ENCODE measurements at regions not wholly inside any gene's neighbourhood (a gene's known extent, or its start where the extent isn't known, plus 50 kb on each side); places are given as distances from the start of the nearest gene placed in this dataset.

DNA sequence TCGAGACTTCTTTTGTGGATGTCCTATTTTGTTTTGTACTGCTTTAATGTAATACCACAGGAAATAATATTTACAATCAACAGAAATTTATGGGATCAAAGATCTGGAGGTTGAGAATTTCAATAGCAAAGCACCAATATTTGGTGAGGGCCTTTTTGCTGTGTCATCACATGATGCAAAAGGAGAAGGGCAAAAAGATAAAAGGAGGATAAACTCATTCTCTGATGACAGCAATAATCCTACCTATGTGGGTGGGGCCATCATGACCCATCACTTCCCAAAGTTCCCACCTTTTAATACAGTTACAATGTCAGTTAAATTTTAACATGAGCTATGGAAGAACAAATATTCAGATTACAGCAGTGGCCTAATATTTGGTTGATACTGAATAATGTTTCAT is 832.9 kb downstream of the OTOL1 start:
- TF ChIP-seq EZH2 (IDR thresholded peaks at IDR 0.05): no peak
- TF ChIP-seq, protein P1, sequence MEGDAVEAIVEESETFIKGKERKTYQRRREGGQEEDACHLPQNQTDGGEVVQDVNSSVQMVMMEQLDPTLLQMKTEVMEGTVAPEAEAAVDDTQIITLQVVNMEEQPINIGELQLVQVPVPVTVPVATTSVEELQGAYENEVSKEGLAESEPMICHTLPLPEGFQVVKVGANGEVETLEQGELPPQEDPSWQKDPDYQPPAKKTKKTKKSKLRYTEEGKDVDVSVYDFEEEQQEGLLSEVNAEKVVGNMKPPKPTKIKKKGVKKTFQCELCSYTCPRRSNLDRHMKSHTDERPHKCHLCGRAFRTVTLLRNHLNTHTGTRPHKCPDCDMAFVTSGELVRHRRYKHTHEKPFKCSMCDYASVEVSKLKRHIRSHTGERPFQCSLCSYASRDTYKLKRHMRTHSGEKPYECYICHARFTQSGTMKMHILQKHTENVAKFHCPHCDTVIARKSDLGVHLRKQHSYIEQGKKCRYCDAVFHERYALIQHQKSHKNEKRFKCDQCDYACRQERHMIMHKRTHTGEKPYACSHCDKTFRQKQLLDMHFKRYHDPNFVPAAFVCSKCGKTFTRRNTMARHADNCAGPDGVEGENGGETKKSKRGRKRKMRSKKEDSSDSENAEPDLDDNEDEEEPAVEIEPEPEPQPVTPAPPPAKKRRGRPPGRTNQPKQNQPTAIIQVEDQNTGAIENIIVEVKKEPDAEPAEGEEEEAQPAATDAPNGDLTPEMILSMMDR (IDR thresholded peaks at IDR 0.05 in 2 of 3, conservative IDR thresholded peaks at IDR 0.05 in 1 of 3; ENCODE audit: borderline replicate concordance in 1 of 3, insufficient read depth in 1 of 3, low read depth in 2 of 3, low read length in 2 of 3): no peak
- no peak for TF ChIP-seq POLR2A (IDR thresholded peaks at IDR 0.05; ENCODE audit: borderline replicate concordance, extremely low read depth, insufficient read depth, insufficient read length)
- no peak for TF ChIP-seq SIN3A (IDR thresholded peaks at IDR 0.05; ENCODE audit: low read depth)
- TF ChIP-seq, protein P2, sequence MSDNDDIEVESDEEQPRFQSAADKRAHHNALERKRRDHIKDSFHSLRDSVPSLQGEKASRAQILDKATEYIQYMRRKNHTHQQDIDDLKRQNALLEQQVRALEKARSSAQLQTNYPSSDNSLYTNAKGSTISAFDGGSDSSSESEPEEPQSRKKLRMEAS (IDR thresholded peaks at IDR 0.05): no peak
- TF ChIP-seq TCF7L2 (IDR thresholded peaks at IDR 0.05; ENCODE audit: borderline replicate concordance, extremely low read depth, insufficient read depth, insufficient read length): no peak
- TF ChIP-seq ZNF274 (IDR thresholded peaks at IDR 0.05; ENCODE audit: low read depth, low read length): no peak
- TF ChIP-seq JUND (IDR thresholded peaks at IDR 0.05): no peak
- TF ChIP-seq, protein P3, sequence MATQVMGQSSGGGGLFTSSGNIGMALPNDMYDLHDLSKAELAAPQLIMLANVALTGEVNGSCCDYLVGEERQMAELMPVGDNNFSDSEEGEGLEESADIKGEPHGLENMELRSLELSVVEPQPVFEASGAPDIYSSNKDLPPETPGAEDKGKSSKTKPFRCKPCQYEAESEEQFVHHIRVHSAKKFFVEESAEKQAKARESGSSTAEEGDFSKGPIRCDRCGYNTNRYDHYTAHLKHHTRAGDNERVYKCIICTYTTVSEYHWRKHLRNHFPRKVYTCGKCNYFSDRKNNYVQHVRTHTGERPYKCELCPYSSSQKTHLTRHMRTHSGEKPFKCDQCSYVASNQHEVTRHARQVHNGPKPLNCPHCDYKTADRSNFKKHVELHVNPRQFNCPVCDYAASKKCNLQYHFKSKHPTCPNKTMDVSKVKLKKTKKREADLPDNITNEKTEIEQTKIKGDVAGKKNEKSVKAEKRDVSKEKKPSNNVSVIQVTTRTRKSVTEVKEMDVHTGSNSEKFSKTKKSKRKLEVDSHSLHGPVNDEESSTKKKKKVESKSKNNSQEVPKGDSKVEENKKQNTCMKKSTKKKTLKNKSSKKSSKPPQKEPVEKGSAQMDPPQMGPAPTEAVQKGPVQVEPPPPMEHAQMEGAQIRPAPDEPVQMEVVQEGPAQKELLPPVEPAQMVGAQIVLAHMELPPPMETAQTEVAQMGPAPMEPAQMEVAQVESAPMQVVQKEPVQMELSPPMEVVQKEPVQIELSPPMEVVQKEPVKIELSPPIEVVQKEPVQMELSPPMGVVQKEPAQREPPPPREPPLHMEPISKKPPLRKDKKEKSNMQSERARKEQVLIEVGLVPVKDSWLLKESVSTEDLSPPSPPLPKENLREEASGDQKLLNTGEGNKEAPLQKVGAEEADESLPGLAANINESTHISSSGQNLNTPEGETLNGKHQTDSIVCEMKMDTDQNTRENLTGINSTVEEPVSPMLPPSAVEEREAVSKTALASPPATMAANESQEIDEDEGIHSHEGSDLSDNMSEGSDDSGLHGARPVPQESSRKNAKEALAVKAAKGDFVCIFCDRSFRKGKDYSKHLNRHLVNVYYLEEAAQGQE (IDR thresholded peaks at IDR 0.05; ENCODE audit: low read depth): no peak
- no peak for TF ChIP-seq POLR2AphosphoS5 (IDR thresholded peaks at IDR 0.05; ENCODE audit: low read depth, low read length)
- TF ChIP-seq CBX3 (IDR thresholded peaks at IDR 0.05; ENCODE audit: low read depth): no peak
- TF ChIP-seq RAD21 (IDR thresholded peaks at IDR 0.05; ENCODE audit: low read depth): no peak
- no peak for TF ChIP-seq EZH2phosphoT487 (IDR thresholded peaks at IDR 0.05; ENCODE audit: borderline replicate concordance)
- no peak for TF ChIP-seq ATF3 (IDR thresholded peaks at IDR 0.05)

All from HCT116 (cell line).